Cardiac muscle cell (in vitro differentiated cells and primary cell): ENCODE measurements at regions not wholly inside any gene's neighbourhood (a gene's known extent, or its start where the extent isn't known, plus 50 kb on each side); places are given as distances from the start of the nearest gene placed in this dataset.
A peak's percentile ranks its signal among the peaks of the same experiment; 100 is the strongest.
"Not testable (repeated sequence)": the region's sequence is repeated elsewhere in the genome, so short reads cannot be mapped to it uniquely, and the experiment has no call there.

Source experiments
- DNase-seq, 2 donors: peaks; one replicate each; pipeline versions ENCODE4 v3.0.0 to v3.0.0-alpha.2; 2010 to 2017; ENCODE audit warnings: low read depth in 1 of 2, low spot score in 1 of 2
- H3K27ac ChIP-seq: fragments of 200-600 bp; sonication (generic); 2 replicates; pipeline ENCODE4 v1.5.1; 2016
- H3K27me3 ChIP-seq: fragments of 200-600 bp; sonication (generic); 2 replicates; pipeline ENCODE4 v1.6.0; 2016; ENCODE audit warnings: control low read depth
- H3K36me3 ChIP-seq: fragments of 200-600 bp; sonication (generic); 2 replicates; pipeline ENCODE4 v1.5.1; 2016; ENCODE audit warnings: control low read depth
- H3K4me1 ChIP-seq: fragments of 200-600 bp; sonication (generic); 2 replicates; pipeline ENCODE4 v1.8.1; 2017; ENCODE audit warnings: low read depth, mild to moderate bottlenecking, mixed run types
- H3K4me3 ChIP-seq: fragments of 200-600 bp; sonication (generic); 2 replicates; pipeline ENCODE4 v1.5.1; 2016; ENCODE audit warnings: mild to moderate bottlenecking
- H3K9me3 ChIP-seq: fragments of 200-600 bp; sonication (generic); 2 replicates; pipeline ENCODE4 v1.5.1; 2017; ENCODE audit warnings: low read depth, mild to moderate bottlenecking, control low read depth
- CTCF ChIP-seq: IDR thresholded peaks from 2 replicates; pipeline ENCODE4 v1.5.1; 2012; ENCODE audit warnings: low read depth, mild to moderate bottlenecking, low read length

- no peaks in the 10 kb centered on the region for H3K36me3 ChIP-seq
- H3K27ac ChIP-seq: no peak overlapping the region
- no peaks in the 10 kb centered on the region for H3K4me1 ChIP-seq
- DNase-seq: no peak
- H3K4me3 ChIP-seq: no peak overlapping the region
- H3K9me3 ChIP-seq: no peaks in the 10 kb centered on the region
- H3K27me3 ChIP-seq: no peaks in the 10 kb centered on the region
- TF ChIP-seq CTCF: no peak
Observed at GRCh38 chr6:74597840-74598239, 608.0 kb downstream of the COL12A1 start.

GRCh38 chr6:74597266-74597665 lies 608.6 kb downstream of the COL12A1 start:
- no peaks in the 10 kb centered on the region for H3K27me3 ChIP-seq
- no peak overlapping the region for H3K27ac ChIP-seq
- DNase-seq: peak in 1 of 2 donors; percentile 58
- no peaks in the 10 kb centered on the region for H3K9me3 ChIP-seq
- H3K36me3 ChIP-seq: no peaks in the 10 kb centered on the region
- H3K4me3 ChIP-seq: no peak overlapping the region
- no peaks in the 10 kb centered on the region for H3K4me1 ChIP-seq
- TF ChIP-seq CTCF: no peak

GRCh38 chr6:74596588-74596987 lies 609.3 kb downstream of the COL12A1 start:
- no peaks in the 10 kb centered on the region for H3K27me3 ChIP-seq
- H3K9me3 ChIP-seq: no peaks in the 10 kb centered on the region
- no peak for DNase-seq
- no peak for TF ChIP-seq CTCF
- no peak overlapping the region for H3K27ac ChIP-seq
- H3K4me3 ChIP-seq: no peak overlapping the region
- H3K36me3 ChIP-seq: no peaks in the 10 kb centered on the region
- no peaks in the 10 kb centered on the region for H3K4me1 ChIP-seq

GRCh38 chr6:74594350-74594749 lies 611.5 kb downstream of the COL12A1 start:
- H3K4me3 ChIP-seq, H3K4me1 ChIP-seq, DNase-seq, H3K27me3 ChIP-seq, H3K9me3 ChIP-seq, H3K36me3 ChIP-seq, H3K27ac ChIP-seq: not testable (repeated sequence)

- no peaks in the 10 kb centered on the region for H3K27me3 ChIP-seq
- TF ChIP-seq CTCF: no peak
- no peak for DNase-seq
- no peak overlapping the region for H3K4me3 ChIP-seq
- H3K36me3 ChIP-seq: no peaks in the 10 kb centered on the region
- H3K4me1 ChIP-seq: no peaks in the 10 kb centered on the region
- no peaks in the 10 kb centered on the region for H3K9me3 ChIP-seq
- H3K27ac ChIP-seq: no peak overlapping the region
Observed at GRCh38 chr6:74588094-74588832, 617.6 kb downstream of the COL12A1 start.

- no peaks in the 10 kb centered on the region for H3K27me3 ChIP-seq
- no peaks in the 10 kb centered on the region for H3K9me3 ChIP-seq
- H3K4me3 ChIP-seq: no peak overlapping the region
- H3K27ac ChIP-seq: no peak overlapping the region
- DNase-seq: no peak
- TF ChIP-seq CTCF: no peak
- no peaks in the 10 kb centered on the region for H3K36me3 ChIP-seq
- no peaks in the 10 kb centered on the region for H3K4me1 ChIP-seq
Observed at GRCh38 chr6:74587386-74587785, 618.5 kb downstream of the COL12A1 start.
